Kidney (tissue), 13 donors: ENCODE measurements at regions not wholly inside any gene's neighbourhood (a gene's known extent, or its start where the extent isn't known, plus 50 kb on each side); places are given as distances from the start of the nearest gene placed in this dataset.

ENCODE experiments used
- DNase-seq, 5 donors: peaks; one replicate each; pipeline ENCODE4 v3.0.0-alpha.2; 2013 to 2020
- FAIRE-seq: peaks from 2 replicates; lab custom pipeline; 2012; peaks lifted over from hg19 to GRCh38; lab: Jason Lieb, UNC
- H3K27ac ChIP-seq, 2 donors: one replicate each; pipeline ENCODE4 v1.7.0; 2013; ENCODE audit warnings: low read depth in 2 of 2, low read length in 2 of 2, inconsistent platforms in 1 of 2
- H3K27me3 ChIP-seq: one replicate; pipeline ENCODE4 v1.7.1; 2013; ENCODE audit warnings: low read length, inconsistent platforms; ENCODE audit not compliant: control insufficient read depth, insufficient read depth
- H3K36me3 ChIP-seq, 3 donors: one replicate each; pipeline versions ENCODE4 v1.7.0 to v1.7.1; 2013; ENCODE audit warnings: low read length in 3 of 3, control low read depth in 1 of 3, inconsistent platforms in 1 of 3; ENCODE audit not compliant: insufficient read depth in 3 of 3, control insufficient read depth in 2 of 3
- H3K4me1 ChIP-seq, 3 donors: one replicate each; pipeline versions ENCODE4 v1.7.0 to v1.7.1; 2013; ENCODE audit warnings: low read length in 3 of 3, inconsistent platforms in 1 of 3, low read depth in 1 of 3; ENCODE audit not compliant: control insufficient read depth in 2 of 3, insufficient read depth in 2 of 3
- H3K4me3 ChIP-seq, 3 donors: one replicate each; pipeline versions ENCODE4 v1.7.0 to v1.8.1; 2013; ENCODE audit warnings: low read length in 3 of 3, control low read depth in 1 of 3, inconsistent platforms in 1 of 3
- H3K9ac ChIP-seq, 3 donors: one replicate each; pipeline versions ENCODE4 v1.7.0 to v1.7.1; 2013; ENCODE audit warnings: low read length in 3 of 3, control low read depth in 1 of 3, inconsistent platforms in 1 of 3
- H3K9me3 ChIP-seq, 3 donors: one replicate each; pipeline versions ENCODE4 v1.7.0 to v1.7.1; 2013; ENCODE audit warnings: low read length in 3 of 3, control low read depth in 1 of 3, inconsistent platforms in 1 of 3; ENCODE audit not compliant: control insufficient read depth in 2 of 3, insufficient read depth in 1 of 3
- CTCF ChIP-seq: IDR thresholded peaks from 3 replicates; pipeline ENCODE4 v1.5.1; 2012; ENCODE audit warnings: mild to moderate bottlenecking, moderate library complexity, borderline replicate concordance; ENCODE audit not compliant: insufficient read depth; ENCODE audit errors: extremely low read depth
- intact Hi-C: fragments of 100-400 bp; cut with DNase I; formaldehyde crosslinking; loops from one replicate; pipeline ENCODE4 v1.11.1; 2022
- donor health status: control.
- donor health status: control.
- donor health status: control.
- donor health status: control.
- donor health status: control.
- donor health status: DM: yes; HTN: yes; CAD: no.
- donor health status: Normal renal cell carcinoma (clear cell type).

GRCh38 chr18:78773303-78773755 lies 206.3 kb upstream of the SALL3 start:
- no peaks in the 10 kb centered on the region for H3K9me3 ChIP-seq
- H3K9ac ChIP-seq = no peak overlapping the region
- intact Hi-C loops = no loop called here
- no peaks in the 10 kb centered on the region for H3K36me3 ChIP-seq
- no peak for FAIRE-seq
- no peak for TF ChIP-seq CTCF
- DNase-seq = no peak
- H3K27ac ChIP-seq = no peak overlapping the region
- no peak overlapping the region for H3K4me3 ChIP-seq
- no peaks in the 10 kb centered on the region for H3K4me1 ChIP-seq
- no peaks in the 10 kb centered on the region for H3K27me3 ChIP-seq

DNA sequence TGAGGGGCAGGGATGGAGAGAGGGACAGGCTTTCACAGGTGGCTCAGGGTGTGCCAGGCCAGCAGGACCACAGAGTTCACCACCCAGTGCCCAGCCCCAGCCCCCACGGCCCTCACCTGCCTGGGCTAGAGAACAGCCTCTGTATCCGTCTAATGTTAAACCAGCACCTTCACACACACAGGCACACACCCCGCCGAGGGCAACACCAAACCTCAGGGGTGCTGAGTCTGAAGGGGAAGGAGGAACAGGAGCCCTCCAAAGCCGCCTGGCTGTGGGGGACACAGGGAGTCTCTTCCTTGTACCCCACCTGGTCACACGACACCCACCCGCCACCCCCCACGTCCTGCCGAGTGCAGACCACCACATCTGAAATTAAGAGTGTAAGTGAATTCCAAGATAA lies 205.8 kb upstream of the SALL3 start:
- Histone ChIP-seq H3K27ac (no peak overlapping the region), H3K4me3 (no peak overlapping the region), H3K27me3 (no peaks in the 10 kb centered on the region), H3K4me1 (no peaks in the 10 kb centered on the region), H3K9ac (no peak overlapping the region), H3K36me3 (no peaks in the 10 kb centered on the region), H3K9me3 (no peaks in the 10 kb centered on the region)
- FAIRE-seq = no peak
- no peak for TF ChIP-seq CTCF
- intact Hi-C loops = no loop called here
- no peak for DNase-seq

- DNase-seq (no peak), FAIRE-seq (no peak)
- no peak overlapping the region for H3K27ac ChIP-seq
- no peaks in the 10 kb centered on the region for H3K36me3 ChIP-seq
- intact Hi-C loops = no loop called here
- no peak for TF ChIP-seq CTCF
- no peaks in the 10 kb centered on the region for H3K27me3 ChIP-seq
- no peak overlapping the region for H3K4me3 ChIP-seq
- H3K9me3 ChIP-seq = no peaks in the 10 kb centered on the region
- H3K9ac ChIP-seq = no peak overlapping the region
- H3K4me1 ChIP-seq = no peaks in the 10 kb centered on the region
Measured at GRCh38 chr18:78774741-78775141, 204.9 kb upstream of the SALL3 start.

DNA sequence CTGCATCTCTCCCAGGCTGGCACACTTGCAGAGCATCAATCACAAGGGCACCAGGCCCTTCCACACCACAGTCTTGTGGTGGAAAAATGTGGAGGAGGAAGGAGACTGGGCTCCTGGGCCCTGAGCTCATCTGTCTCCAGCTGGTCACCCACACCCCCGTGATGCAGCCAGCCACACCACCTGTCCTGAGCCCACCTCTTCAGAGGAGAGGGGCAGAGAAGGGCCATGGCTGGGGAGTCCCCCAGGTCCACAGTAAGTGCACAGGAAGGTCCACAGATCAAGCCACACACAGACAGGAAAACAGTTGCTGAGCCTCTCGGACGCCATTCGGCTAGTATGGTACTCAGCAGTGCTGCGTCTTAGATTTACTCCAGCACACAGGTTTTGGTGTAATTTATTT lies 203.5 kb upstream of the SALL3 start:
- no peaks in the 10 kb centered on the region for H3K36me3 ChIP-seq
- H3K27ac ChIP-seq = no peak overlapping the region
- no peak for DNase-seq
- no peaks in the 10 kb centered on the region for H3K9me3 ChIP-seq
- intact Hi-C loops = no loop called here
- no peaks in the 10 kb centered on the region for H3K4me1 ChIP-seq
- H3K27me3 ChIP-seq = no peaks in the 10 kb centered on the region
- H3K4me3 ChIP-seq = no peak overlapping the region
- no peak overlapping the region for H3K9ac ChIP-seq
- TF ChIP-seq CTCF = no peak
- no peak for FAIRE-seq
